H1 (cell line): ENCODE measurements at regions not wholly inside any gene's neighbourhood (a gene's known extent, or its start where the extent isn't known, plus 50 kb on each side); places are given as distances from the start of the nearest gene placed in this dataset.

Experiments
- CTCF ChIA-PET: fragments of 300-600 bp; sonication (Branson Sonifier 250); formaldehyde crosslinking; loops from one replicate; lab custom pipeline; 2021; ENCODE audit not compliant: partially characterized antibody; lab: Charles Lee
- POLR2A ChIA-PET: fragments of 300-600 bp; sonication (Branson Sonifier 250); formaldehyde crosslinking; loops from one replicate; lab custom pipeline; 2021; ENCODE audit warnings: inconsistent platforms; ENCODE audit not compliant: partially characterized antibody; lab: Charles Lee
- DNase-seq, 2 experiments: peaks; one replicate each; pipeline versions ENCODE4 v3.0.0 to v3.0.0-alpha.2; 2010 to 2022; ENCODE audit warnings: low spot score in 2 of 2, low read depth in 1 of 2, mixed read lengths in 1 of 2
- FAIRE-seq: peaks from 2 replicates; lab custom pipeline; 2011; peaks lifted over from hg19 to GRCh38; lab: Jason Lieb, UNC
- H2AFZ ChIP-seq: 2 replicates; pipeline ENCODE4 v1.8.1; 2012; ENCODE audit warnings: low read length, inconsistent platforms
- H2AK5ac ChIP-seq: 2 replicates; pipeline ENCODE4 v1.6.1; 2013; ENCODE audit warnings: low read depth, low read length
- H2BK120ac ChIP-seq: replicated peaks from 2 replicates; pipeline ENCODE3; 2013; ENCODE audit warnings: low read depth, low read length, inconsistent platforms
- H2BK12ac ChIP-seq: 2 replicates; pipeline ENCODE4 v1.6.1; 2013; ENCODE audit warnings: low read depth, low read length
- H2BK15ac ChIP-seq: 2 replicates; pipeline ENCODE4 v1.6.1; 2013; ENCODE audit warnings: low read length
- H2BK20ac ChIP-seq: 2 replicates; pipeline ENCODE4 v1.6.1; 2013; ENCODE audit warnings: low read length
- H2BK5ac ChIP-seq: 2 replicates; pipeline ENCODE4 v1.6.1; 2013; ENCODE audit warnings: low read depth, low read length
- H3K14ac ChIP-seq: 2 replicates; pipeline ENCODE4 v1.6.1; 2013; ENCODE audit warnings: inconsistent platforms; ENCODE audit not compliant: insufficient read length
- H3K18ac ChIP-seq: 2 replicates; pipeline ENCODE4 v1.6.1; 2013; ENCODE audit warnings: low read length; ENCODE audit errors: extremely low read depth
- H3K23ac ChIP-seq: 2 replicates; pipeline ENCODE4 v1.6.1; 2013; ENCODE audit warnings: inconsistent platforms; ENCODE audit not compliant: insufficient read length
- H3K23me2 ChIP-seq: 2 replicates; pipeline ENCODE4 v1.6.1; 2013; ENCODE audit warnings: low read depth, low read length
- H3K27ac ChIP-seq: 2 replicates; pipeline ENCODE4 v1.6.1; 2011; ENCODE audit warnings: low read depth, low read length, inconsistent platforms
- H3K27me3 ChIP-seq, 4 experiments: replicated peaks in 1 of 4; 1 replicate in 1 of 4; 2 replicates in 3 of 4; pipeline versions ENCODE4 v1.6.1 to v1.8.1; 2011 to 2013; ENCODE audit warnings: low read length in 3 of 4, mild to moderate bottlenecking in 3 of 4, inconsistent platforms in 2 of 4, mixed read lengths in 2 of 4, moderate library complexity in 1 of 4; ENCODE audit not compliant: control insufficient read depth in 3 of 4, insufficient read depth in 3 of 4; ENCODE audit errors: extremely low read depth in 1 of 4
- H3K36me3 ChIP-seq, 4 experiments: 2 replicates each; pipeline versions ENCODE4 v1.6.1 to v1.8.1; 2011 to 2013; ENCODE audit warnings: mild to moderate bottlenecking in 4 of 4, low read length in 3 of 4, moderate library complexity in 2 of 4, control low read depth in 1 of 4, inconsistent platforms in 1 of 4; ENCODE audit not compliant: insufficient read depth in 4 of 4, control insufficient read depth in 2 of 4
- H3K4ac ChIP-seq: replicated peaks from 2 replicates; pipeline ENCODE3; 2013; ENCODE audit warnings: low read length, low read depth, mixed read lengths, inconsistent platforms; ENCODE audit not compliant: insufficient read length
- H3K4me1 ChIP-seq, 4 experiments: replicated peaks in 1 of 4; 1 replicate in 1 of 4; 2 replicates in 3 of 4; pipeline versions ENCODE4 v1.6.1 to v1.8.1; 2011 to 2013; ENCODE audit warnings: low read length in 3 of 4, inconsistent platforms in 2 of 4, mixed read lengths in 1 of 4; ENCODE audit not compliant: insufficient read depth in 4 of 4, control insufficient read depth in 3 of 4
- H3K4me2 ChIP-seq, 2 experiments: 2 replicates each; pipeline versions ENCODE4 v1.6.1 to v1.8.1; 2011 to 2013; ENCODE audit warnings: low read depth in 2 of 2, low read length in 2 of 2, control low read depth in 1 of 2, inconsistent platforms in 1 of 2, mild to moderate bottlenecking in 1 of 2; ENCODE audit not compliant: insufficient read depth in 1 of 2
- H3K4me3 ChIP-seq, 4 experiments: fragments of 200-600, 300-600 bp in 1 of 4; sonication (generic), shearing (Covaris generic), sonication (Bioruptor Twin) in 1 of 4; 2 replicates each; pipeline versions ENCODE4 v1.5.1 to v1.8.1; 2011 to 2016; ENCODE audit warnings: low read length in 4 of 4, low read depth in 3 of 4, control low read depth in 2 of 4, inconsistent platforms in 2 of 4, mild to moderate bottlenecking in 2 of 4, mixed read lengths in 1 of 4, moderate library complexity in 1 of 4; ENCODE audit not compliant: insufficient read depth in 2 of 4; ENCODE audit errors: extremely low read depth in 1 of 4
- H3K56ac ChIP-seq: replicated peaks from 2 replicates; pipeline ENCODE3; 2013; ENCODE audit warnings: low read depth, mild to moderate bottlenecking, mixed read lengths, low read length, inconsistent platforms; ENCODE audit not compliant: insufficient read length
- H3K79me1 ChIP-seq: 2 replicates; pipeline ENCODE4 v1.6.1; 2013; ENCODE audit warnings: low read depth, low read length, control low read depth
- H3K79me2 ChIP-seq, 2 experiments: 2 replicates each; pipeline versions ENCODE4 v1.6.1 to v1.8.1; 2012 to 2013; ENCODE audit warnings: low read length in 2 of 2, mild to moderate bottlenecking in 2 of 2, inconsistent platforms in 1 of 2; ENCODE audit not compliant: insufficient read depth in 2 of 2, control insufficient read depth in 1 of 2
- H3K9ac ChIP-seq, 4 experiments: replicated peaks in 1 of 4; 1 replicate in 1 of 4; 2 replicates in 3 of 4; pipeline versions ENCODE4 v1.6.1 to v1.8.1; 2011 to 2013; ENCODE audit warnings: low read depth in 3 of 4, low read length in 3 of 4, control low read depth in 2 of 4, mild to moderate bottlenecking in 2 of 4, moderate library complexity in 2 of 4, inconsistent platforms in 1 of 4; ENCODE audit errors: extremely low read depth in 1 of 4
- H3K9me3 ChIP-seq, 2 experiments: 2 replicates each; pipeline versions ENCODE4 v1.6.1 to v1.8.1; 2012 to 2013; ENCODE audit warnings: mild to moderate bottlenecking in 2 of 2, moderate library complexity in 2 of 2, control low read depth in 1 of 2, inconsistent platforms in 1 of 2, low read depth in 1 of 2, low read length in 1 of 2, mixed read lengths in 1 of 2; ENCODE audit not compliant: insufficient read depth in 2 of 2
- H4K20me1 ChIP-seq, 2 experiments: replicated peaks in 1 of 2; 2 replicates each; pipeline versions ENCODE3 to v1.8.1; 2011 to 2013; ENCODE audit warnings: inconsistent platforms in 2 of 2, low read length in 2 of 2, mild to moderate bottlenecking in 1 of 2; ENCODE audit not compliant: insufficient read depth in 2 of 2, control insufficient read depth in 1 of 2
- H4K5ac ChIP-seq: 2 replicates; pipeline ENCODE4 v1.6.1; 2013; ENCODE audit warnings: low read length, low read depth, mixed read lengths, inconsistent platforms; ENCODE audit not compliant: insufficient read length
- H4K8ac ChIP-seq: 2 replicates; pipeline ENCODE4 v1.8.0; 2013; ENCODE audit warnings: mild to moderate bottlenecking, moderate library complexity, low read length, inconsistent platforms; ENCODE audit not compliant: insufficient read depth; ENCODE audit errors: extremely low read depth
- H4K91ac ChIP-seq: replicated peaks from 2 replicates; pipeline ENCODE3; 2013; ENCODE audit warnings: low read length, mixed read lengths, inconsistent platforms; ENCODE audit not compliant: insufficient read length
- CBX8 ChIP-seq: fragments of 300-800, 300-1000 bp; sonication (generic); IDR thresholded peaks from 2 replicates; pipeline ENCODE4 v1.7.1; 2016; ENCODE audit warnings: low read depth, low read length, borderline replicate concordance
- CHD2 ChIP-seq: IDR thresholded peaks from 2 replicates; pipeline ENCODE4 v1.6.1; 2012; ENCODE audit warnings: low read length, improper control_type of control experiment
- GABPA ChIP-seq: IDR thresholded peaks from 2 replicates; pipeline ENCODE4 v1.6.1; 2011; ENCODE audit warnings: mild to moderate bottlenecking, low read length, moderate library complexity, borderline replicate concordance; ENCODE audit not compliant: insufficient read depth
- GTF2F1 ChIP-seq: IDR thresholded peaks from 2 replicates; pipeline ENCODE4 v1.6.1; 2012; ENCODE audit warnings: low read depth, low read length, improper control_type of control experiment, borderline replicate concordance
- KDM5A ChIP-seq: fragments of 200-600 bp; IDR thresholded peaks from 2 replicates; pipeline ENCODE4 v1.7.1; 2012; ENCODE audit warnings: mild to moderate bottlenecking, low read length, inconsistent platforms, mixed read lengths
- POLR2A ChIP-seq, 2 experiments: IDR thresholded peaks; 1 replicate in 1 of 2; 2 replicates in 1 of 2; pipeline ENCODE4 v1.6.1; 2011; ENCODE audit warnings: low read depth in 2 of 2, low read length in 2 of 2, mild to moderate bottlenecking in 2 of 2; ENCODE audit errors: control extremely low read depth in 1 of 2
- POU5F1 ChIP-seq: IDR thresholded peaks from 2 replicates; pipeline ENCODE4 v1.6.1; 2011; ENCODE audit warnings: low read depth, mild to moderate bottlenecking, low read length, moderate library complexity
- RFX5 ChIP-seq: IDR thresholded peaks from 2 replicates; pipeline ENCODE4 v1.6.1; 2011; ENCODE audit warnings: low read depth, low read length, improper control_type of control experiment, borderline replicate concordance
- SIRT6 ChIP-seq: IDR thresholded peaks from one replicate; pipeline ENCODE4 v1.7.1; 2012; ENCODE audit warnings: low read length, inconsistent platforms
- SP2 ChIP-seq: IDR thresholded peaks from 2 replicates; pipeline ENCODE4 v1.6.1; 2012; ENCODE audit warnings: mild to moderate bottlenecking, low read length, inconsistent platforms
- SRF ChIP-seq: IDR thresholded peaks from 2 replicates; pipeline ENCODE4 v1.6.1; 2011; ENCODE audit warnings: mild to moderate bottlenecking, low read depth, low read length, moderate library complexity
- TEAD4 ChIP-seq: IDR thresholded peaks from 2 replicates; pipeline ENCODE4 v1.6.1; 2012; ENCODE audit warnings: low read depth, low read length, inconsistent platforms, mixed read lengths
- TF ChIP-seq, protein P1 (sequence below), 3 experiments: IDR thresholded peaks; 1 replicate in 2 of 3; 2 replicates in 1 of 3; pipeline versions ENCODE4 v1.5.1 to v1.6.1; 2011; ENCODE audit warnings: low read length in 3 of 3, mild to moderate bottlenecking in 3 of 3, inconsistent platforms in 2 of 3, low read depth in 1 of 3, moderate library complexity in 1 of 3; ENCODE audit not compliant: insufficient read depth in 1 of 3; ENCODE audit errors: control extremely low read depth in 1 of 3

DNA sequence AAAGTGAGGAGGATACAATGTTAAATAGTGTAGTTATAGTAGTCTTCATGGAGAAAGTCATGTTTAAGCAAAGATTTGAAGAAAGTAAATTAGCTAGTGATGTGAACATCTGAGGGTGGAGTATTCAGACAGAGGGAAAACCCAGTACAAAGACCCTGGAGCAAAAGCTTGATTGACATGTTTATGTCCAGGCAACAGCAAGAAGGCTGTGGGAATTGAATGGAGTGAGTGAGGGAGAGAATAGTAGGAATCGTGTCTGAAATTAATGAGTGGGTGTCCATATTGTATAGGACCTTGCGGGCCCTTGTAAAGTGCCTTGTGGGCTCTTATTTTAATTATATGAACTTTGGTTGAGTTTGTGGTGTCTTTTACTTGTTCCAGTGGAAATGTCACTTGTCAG, 424.1 kb upstream of the KIRREL3 start (continued):
- TF ChIP-seq CBX8, result no peak

- H2AK5ac ChIP-seq, result no peak overlapping the region
- no peak for FAIRE-seq
- TF ChIP-seq SP2 (no peak), CHD2 (no peak), TEAD4 (no peak), SIRT6 (no peak), GTF2F1 (no peak), KDM5A (no peak), POLR2A (IDR thresholded peaks at IDR 0.05; ENCODE audit: control extremely low read depth in 1 of 2, low read depth in 2 of 2, low read length in 2 of 2) (no peak), SRF (no peak), POU5F1 (no peak), GABPA (no peak), RFX5 (no peak)
- TF ChIP-seq, protein P1, sequence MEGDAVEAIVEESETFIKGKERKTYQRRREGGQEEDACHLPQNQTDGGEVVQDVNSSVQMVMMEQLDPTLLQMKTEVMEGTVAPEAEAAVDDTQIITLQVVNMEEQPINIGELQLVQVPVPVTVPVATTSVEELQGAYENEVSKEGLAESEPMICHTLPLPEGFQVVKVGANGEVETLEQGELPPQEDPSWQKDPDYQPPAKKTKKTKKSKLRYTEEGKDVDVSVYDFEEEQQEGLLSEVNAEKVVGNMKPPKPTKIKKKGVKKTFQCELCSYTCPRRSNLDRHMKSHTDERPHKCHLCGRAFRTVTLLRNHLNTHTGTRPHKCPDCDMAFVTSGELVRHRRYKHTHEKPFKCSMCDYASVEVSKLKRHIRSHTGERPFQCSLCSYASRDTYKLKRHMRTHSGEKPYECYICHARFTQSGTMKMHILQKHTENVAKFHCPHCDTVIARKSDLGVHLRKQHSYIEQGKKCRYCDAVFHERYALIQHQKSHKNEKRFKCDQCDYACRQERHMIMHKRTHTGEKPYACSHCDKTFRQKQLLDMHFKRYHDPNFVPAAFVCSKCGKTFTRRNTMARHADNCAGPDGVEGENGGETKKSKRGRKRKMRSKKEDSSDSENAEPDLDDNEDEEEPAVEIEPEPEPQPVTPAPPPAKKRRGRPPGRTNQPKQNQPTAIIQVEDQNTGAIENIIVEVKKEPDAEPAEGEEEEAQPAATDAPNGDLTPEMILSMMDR (IDR thresholded peaks at IDR 0.05; ENCODE audit: control extremely low read depth in 1 of 3, insufficient read depth in 1 of 3, low read depth in 1 of 3, low read length in 3 of 3), result no peak
Observed at GRCh38 chr11:127420139-127420538, 419.6 kb upstream of the KIRREL3 start.

More at GRCh38 chr11:127420139-127420538, 419.6 kb upstream of the KIRREL3 start:
- no peak overlapping the region for H3K9ac ChIP-seq
- no peak overlapping the region for H2BK15ac ChIP-seq
- no peaks in the 10 kb centered on the region for H3K27me3 ChIP-seq
- H2BK20ac ChIP-seq, result no peak overlapping the region
- H3K14ac ChIP-seq, result no peak overlapping the region
- no peaks in the 10 kb centered on the region for H3K9me3 ChIP-seq
- no peaks in the 10 kb centered on the region for H3K23me2 ChIP-seq
- CTCF ChIA-PET, result interaction anchor here (0.6 to 1.1 kb wide), 5 partner anchors 9 to 57 kb away, joined by 3 to 4 read pairs (median 3); no protein-coding TSS in a partner anchor
- H2BK120ac ChIP-seq, result no peak overlapping the region
- H3K79me2 ChIP-seq, result no peaks in the 10 kb centered on the region
- H2BK12ac ChIP-seq, result no peak overlapping the region
- H3K79me1 ChIP-seq, result no peaks in the 10 kb centered on the region
- H2BK5ac ChIP-seq, result no peak overlapping the region
- no peaks in the 10 kb centered on the region for H3K4me1 ChIP-seq
- H3K4ac ChIP-seq, result no peak overlapping the region
- H4K5ac ChIP-seq, result no peak overlapping the region
- no peak overlapping the region for H4K8ac ChIP-seq
- H4K91ac ChIP-seq, result no peak overlapping the region
- no peaks in the 10 kb centered on the region for H3K36me3 ChIP-seq
- no peak for DNase-seq
- no peak overlapping the region for H3K4me2 ChIP-seq
- no peak overlapping the region for H3K23ac ChIP-seq
- POLR2A ChIA-PET, result no interaction called here
- no peak overlapping the region for H3K56ac ChIP-seq
- H3K4me3 ChIP-seq, result no peak overlapping the region
- H3K27ac ChIP-seq, result no peak overlapping the region
- H3K18ac ChIP-seq, result no peak overlapping the region
- no peak overlapping the region for H2AFZ ChIP-seq
- H4K20me1 ChIP-seq, result no peaks in the 10 kb centered on the region
